GM13976 (cell line): ENCODE measurements at regions not wholly inside any gene's neighbourhood (a gene's known extent, or its start where the extent isn't known, plus 50 kb on each side); places are given as distances from the start of the nearest gene placed in this dataset.

Source experiments
- DNase-seq: peaks from one replicate; pipeline ENCODE4 v3.0.0; 2012; ENCODE audit warnings: low spot score
- in situ Hi-C: fragments of 300-500 bp; cut with MboI; formaldehyde crosslinking; loops from one replicate; pipeline ENCODE4 v1.12.0; 2022; ENCODE audit warnings: low sequenced_read_pairs, mixed read lengths, inconsistent platforms; ENCODE audit not compliant: unreplicated experiment
- TF ChIP-seq, protein P1 (sequence below): IDR thresholded peaks from 2 replicates; pipeline ENCODE4 v1.5.1; 2012; ENCODE audit warnings: borderline replicate concordance, mild to moderate bottlenecking; ENCODE audit not compliant: insufficient read depth; ENCODE audit errors: extremely low read depth, missing control alignments, control extremely low read depth

DNA sequence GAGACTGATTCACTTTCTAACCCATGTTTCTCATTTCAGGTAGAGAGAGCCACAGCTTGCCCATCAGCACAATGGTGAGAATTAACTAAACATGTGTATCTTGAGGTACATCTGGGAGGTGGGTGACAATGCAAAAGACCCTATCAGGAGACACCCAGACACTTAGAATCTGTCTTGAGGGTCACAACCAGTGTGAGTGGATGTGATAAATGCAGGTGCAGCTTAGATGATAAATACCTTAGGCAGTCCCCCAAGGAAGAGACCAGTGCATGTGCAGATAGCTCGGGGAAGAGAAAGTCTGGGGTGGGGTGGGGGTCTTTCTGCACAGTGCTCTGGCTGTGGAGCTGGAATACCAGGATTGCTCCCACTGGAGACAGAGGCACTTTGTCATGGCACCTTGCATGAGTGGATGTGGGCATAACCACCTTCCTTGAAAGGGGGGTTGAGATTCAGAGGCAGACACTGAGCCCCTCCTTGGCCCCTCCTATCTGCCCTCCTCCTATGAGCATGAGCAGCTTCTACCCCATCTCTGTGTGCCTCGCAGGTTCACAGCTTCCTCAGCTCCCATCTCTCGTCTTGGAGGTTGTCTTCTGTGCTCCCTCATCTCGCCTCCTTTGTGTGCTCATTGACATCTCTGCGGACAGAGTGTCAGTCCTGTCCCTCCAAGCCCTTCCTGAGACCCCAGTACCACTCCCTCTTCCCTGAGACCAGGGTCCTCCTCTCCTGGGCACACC lies 349.8 kb downstream of the TCERG1L start:
- DNase-seq = no peak
- TF ChIP-seq, protein P1, sequence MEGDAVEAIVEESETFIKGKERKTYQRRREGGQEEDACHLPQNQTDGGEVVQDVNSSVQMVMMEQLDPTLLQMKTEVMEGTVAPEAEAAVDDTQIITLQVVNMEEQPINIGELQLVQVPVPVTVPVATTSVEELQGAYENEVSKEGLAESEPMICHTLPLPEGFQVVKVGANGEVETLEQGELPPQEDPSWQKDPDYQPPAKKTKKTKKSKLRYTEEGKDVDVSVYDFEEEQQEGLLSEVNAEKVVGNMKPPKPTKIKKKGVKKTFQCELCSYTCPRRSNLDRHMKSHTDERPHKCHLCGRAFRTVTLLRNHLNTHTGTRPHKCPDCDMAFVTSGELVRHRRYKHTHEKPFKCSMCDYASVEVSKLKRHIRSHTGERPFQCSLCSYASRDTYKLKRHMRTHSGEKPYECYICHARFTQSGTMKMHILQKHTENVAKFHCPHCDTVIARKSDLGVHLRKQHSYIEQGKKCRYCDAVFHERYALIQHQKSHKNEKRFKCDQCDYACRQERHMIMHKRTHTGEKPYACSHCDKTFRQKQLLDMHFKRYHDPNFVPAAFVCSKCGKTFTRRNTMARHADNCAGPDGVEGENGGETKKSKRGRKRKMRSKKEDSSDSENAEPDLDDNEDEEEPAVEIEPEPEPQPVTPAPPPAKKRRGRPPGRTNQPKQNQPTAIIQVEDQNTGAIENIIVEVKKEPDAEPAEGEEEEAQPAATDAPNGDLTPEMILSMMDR = no peak
- in situ Hi-C loops = no loop called here

DNA sequence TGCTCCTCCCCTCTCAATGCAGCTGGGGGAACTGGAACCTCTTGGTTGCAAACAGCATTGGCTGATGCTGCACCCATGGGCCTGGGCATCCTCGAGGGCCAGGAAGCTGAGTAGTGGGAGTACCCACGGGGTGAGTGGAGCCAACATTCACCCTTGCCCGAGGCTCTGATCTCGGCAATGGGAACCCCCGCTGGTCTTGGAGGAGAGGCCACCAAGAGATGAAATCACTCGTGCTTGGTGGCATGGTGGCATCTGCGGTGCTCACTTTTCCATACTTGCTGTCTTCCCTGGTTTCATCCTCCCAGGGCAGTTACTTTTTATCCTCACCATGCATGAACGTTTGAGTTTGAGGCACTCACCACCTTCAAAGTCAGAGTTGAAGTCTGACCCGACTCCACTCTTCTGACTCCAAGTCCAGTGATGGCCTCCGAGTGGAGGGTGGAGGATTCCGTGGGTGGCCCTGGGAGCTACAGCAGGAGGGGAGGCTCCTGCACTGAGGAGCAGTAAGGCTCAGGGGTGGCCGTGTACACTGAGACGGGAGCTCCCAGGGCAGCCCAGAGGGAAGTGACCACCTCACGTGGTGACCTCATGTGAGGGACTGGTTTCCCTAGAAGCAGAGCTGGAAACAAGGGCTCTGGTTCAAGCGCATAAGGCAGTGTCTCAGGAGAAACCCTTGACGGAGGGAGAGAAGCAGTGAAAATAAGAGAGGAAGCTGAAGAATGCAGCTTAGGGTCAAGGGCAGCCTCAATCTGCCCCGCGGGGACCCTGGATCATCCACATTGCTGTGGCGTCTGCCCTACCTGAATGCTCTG lies 349.1 kb downstream of the TCERG1L start:
- in situ Hi-C loops = no loop called here
- TF ChIP-seq, protein P1 = no peak
- DNase-seq = no peak

DNA sequence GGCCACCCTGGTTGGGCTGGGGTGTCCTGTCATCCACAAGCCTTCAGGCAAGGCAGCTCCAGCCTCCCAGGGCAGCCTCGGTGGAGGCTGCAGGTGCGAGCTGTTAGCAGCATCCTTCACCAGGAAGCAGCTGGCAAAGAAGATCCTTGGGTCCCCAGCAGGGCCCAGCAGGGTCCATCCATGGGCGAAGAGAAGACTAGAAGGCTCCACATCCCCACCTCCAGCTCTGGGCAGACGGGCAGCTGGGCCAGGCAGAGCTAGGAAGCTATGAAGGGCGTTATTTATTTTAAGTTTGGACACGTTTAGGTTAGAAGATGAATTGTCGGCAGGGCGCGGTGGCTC lies 348.5 kb downstream of the TCERG1L start:
- TF ChIP-seq, protein P1 = no peak
- DNase-seq = no peak
- in situ Hi-C loops = no loop called here

DNA sequence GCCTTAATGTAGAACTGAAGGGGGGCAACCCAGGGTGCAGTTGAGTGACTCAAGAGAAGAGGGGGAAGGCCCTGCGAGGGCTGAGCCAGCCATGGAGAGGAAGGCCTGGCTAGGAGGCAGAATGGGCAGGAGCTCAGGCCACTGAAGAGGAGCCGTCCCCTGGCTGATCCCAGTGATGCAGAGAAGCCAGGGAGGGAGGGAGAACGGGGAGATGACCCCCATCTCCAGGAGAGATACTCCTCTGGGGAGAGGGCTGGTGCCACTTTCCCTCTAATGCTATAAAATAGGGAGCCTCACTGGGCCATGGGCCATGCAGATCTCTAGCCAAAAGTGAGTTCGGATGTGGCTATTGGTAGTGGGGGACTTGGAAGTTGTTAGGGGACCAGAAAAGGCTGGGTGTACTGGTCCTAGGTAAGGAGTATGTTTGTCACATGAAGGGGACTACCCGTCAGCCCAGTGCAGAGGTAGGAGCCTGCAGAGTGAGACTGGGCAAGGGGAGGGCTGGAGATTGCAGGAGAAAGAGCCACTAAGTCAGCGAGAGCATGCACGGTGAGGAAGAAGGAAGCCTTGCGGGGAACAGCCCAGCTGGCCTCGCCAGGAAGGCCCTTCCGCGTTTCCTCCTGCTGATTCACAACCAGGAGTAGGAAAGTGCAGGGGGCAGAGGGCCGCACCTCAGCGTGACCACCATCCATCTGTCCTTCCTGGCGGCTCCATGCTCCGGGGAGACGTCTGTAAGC lies 347.6 kb downstream of the TCERG1L start:
- TF ChIP-seq, protein P1 = no peak
- in situ Hi-C loops = no loop called here
- no peak for DNase-seq

DNA sequence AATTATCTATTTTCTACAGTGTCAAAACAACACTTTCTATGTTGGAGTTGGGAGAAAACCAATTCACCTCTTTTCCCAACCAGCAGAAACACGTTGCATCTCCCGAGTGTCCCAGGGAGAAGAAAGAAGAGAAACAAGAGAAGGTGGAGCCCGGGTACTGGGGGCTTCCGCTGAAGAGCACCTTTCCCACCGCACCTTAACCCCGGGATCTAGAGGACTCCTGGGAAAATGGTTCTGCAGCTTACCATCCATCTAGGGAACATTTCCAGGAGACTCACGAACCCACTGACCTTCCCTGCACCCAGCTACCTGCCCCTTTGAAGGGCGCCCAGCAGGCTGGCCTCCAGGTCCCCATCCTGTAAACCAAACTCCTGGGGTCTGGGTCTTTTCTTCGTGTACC lies 346.8 kb downstream of the TCERG1L start:
- TF ChIP-seq, protein P1 = no peak
- in situ Hi-C loops = no loop called here
- no peak for DNase-seq

DNA sequence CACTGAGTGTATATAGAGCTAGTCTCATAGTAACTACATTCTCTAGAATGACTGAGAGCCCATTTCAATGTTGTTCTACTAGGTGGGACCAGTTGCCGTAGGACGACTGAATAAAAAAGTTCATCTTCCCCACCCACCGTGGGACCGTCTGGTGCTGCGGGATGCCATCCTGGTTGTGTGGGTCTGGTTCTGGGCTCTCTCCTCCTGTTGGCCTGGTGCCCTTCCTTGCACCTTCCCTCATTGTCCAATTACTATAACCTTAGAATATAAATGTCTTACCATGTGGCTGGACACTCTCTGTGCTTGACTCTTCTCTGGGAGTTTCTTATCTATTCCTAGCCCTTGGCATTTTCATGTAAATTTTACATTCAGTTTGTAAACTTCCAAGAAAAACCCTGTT lies 344.4 kb downstream of the TCERG1L start:
- TF ChIP-seq, protein P1 = no peak
- in situ Hi-C loops = no loop called here
- DNase-seq = no peak
